Ovary (tissue), 7 donors: ENCODE measurements at regions not wholly inside any gene's neighbourhood (a gene's known extent, or its start where the extent isn't known, plus 50 kb on each side); places are given as distances from the start of the nearest gene placed in this dataset.

Experiments used
- DNase-seq, 5 donors: peaks; one replicate each; pipeline ENCODE4 v3.0.0-alpha.2; 2019 to 2020
- H3K27ac ChIP-seq, 2 donors: fragments of 200-600 bp; one replicate each; pipeline versions ENCODE4 v1.5.1 to v1.8.0; 2019 to 2022
- H3K27me3 ChIP-seq: fragments of 200-600 bp; one replicate; pipeline ENCODE4 v1.8.0; 2022
- H3K36me3 ChIP-seq: fragments of 200-600 bp; sonication (generic); one replicate; pipeline ENCODE4 v1.5.1; 2019
- H3K4me1 ChIP-seq: one replicate; pipeline ENCODE4 v1.8.1; 2013; ENCODE audit warnings: mild to moderate bottlenecking, moderate library complexity; ENCODE audit not compliant: insufficient read depth
- H3K4me3 ChIP-seq: fragments of 200-600 bp; sonication (generic); one replicate; pipeline ENCODE4 v1.5.1; 2017
- H3K9me3 ChIP-seq, 2 donors: fragments of 200-600 bp in 1 of 2; sonication (generic) in 1 of 2; one replicate each; pipeline versions ENCODE4 v1.5.1 to v1.8.1; 2013 to 2019; ENCODE audit warnings: mild to moderate bottlenecking in 1 of 2, moderate library complexity in 1 of 2
- EP300 ChIP-seq: sonication (generic); formaldehyde crosslinking; IDR thresholded peaks from one replicate; pipeline ENCODE4 v1.6.1; 2017; ENCODE audit warnings: antibody characterized with exemption
- POLR2A ChIP-seq: fragments of 450-650 bp; IDR thresholded peaks from one replicate; pipeline ENCODE4 v1.6.1; 2017; ENCODE audit warnings: antibody characterized with exemption, mild to moderate bottlenecking, moderate library complexity
- WGBS, 3 donors: extraction: QIAGEN DNeasy Blood & Tissue Kit in 1 of 3; methylation state at CpG; one replicate each; pipeline versions ENCODE4 v1.1.5 to v1.1.7; 2013 to 2017; 5-methylcytosine and 5-hydroxymethylcytosine counted together
- intact Hi-C, 4 donors: fragments of 100-400 bp; cut with DNase I; formaldehyde crosslinking; loops; one replicate each; pipeline versions ENCODE4 v1.11.0 to v1.15.1; 2022 to 2023
- TF ChIP-seq, protein P1 (sequence below), 3 donors: fragments of 450-650 bp in 2 of 3; fragments of 200-600 bp in 1 of 3; IDR thresholded peaks; one replicate each; pipeline versions ENCODE4 v1.5.1 to v1.8.0; 2016 to 2022; ENCODE audit warnings: antibody characterized with exemption in 3 of 3, mild to moderate bottlenecking in 1 of 3
- donor health status: DM: no; HTN: no; CAD: no; lungs with moderate emphysema.
- donor health status: DM: no; HTN: no; CAD: no.
- donor health status: Bipolar disorder and iron deficiency.
- donor health status: DM: no; HTN: no; CAD: no.
- donor health status: DM: yes; HTN: yes; CAD: no.

DNA sequence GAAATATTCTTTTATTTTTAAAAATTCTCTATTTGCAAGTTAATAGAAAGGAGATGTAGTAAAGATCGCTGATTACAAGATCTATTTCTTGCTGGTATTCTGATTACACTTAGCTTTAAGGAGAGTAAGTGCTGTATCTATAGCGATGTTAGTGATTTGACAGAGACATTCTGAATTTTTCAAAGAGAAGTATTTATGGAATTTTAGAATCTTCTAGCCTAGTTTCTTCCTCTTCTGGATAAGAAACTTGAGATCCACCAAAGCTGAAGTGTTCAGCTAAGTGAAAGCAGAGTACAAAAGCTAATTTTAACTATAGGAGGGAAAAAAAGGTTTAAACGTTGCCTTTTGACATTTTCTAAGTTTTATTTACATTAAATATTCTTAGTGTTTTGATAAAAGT, 72.1 kb upstream of the RARB start:
- H3K4me3 ChIP-seq = no peak overlapping the region
- 35 to 40% (median 39%) methylated on average over 3 of the region's 3 CpGs for WGBS, 3 donors
- no peaks in the 10 kb centered on the region for H3K27me3 ChIP-seq
- TF ChIP-seq EP300 = no peak
- no peak for TF ChIP-seq POLR2A
- TF ChIP-seq, protein P1, sequence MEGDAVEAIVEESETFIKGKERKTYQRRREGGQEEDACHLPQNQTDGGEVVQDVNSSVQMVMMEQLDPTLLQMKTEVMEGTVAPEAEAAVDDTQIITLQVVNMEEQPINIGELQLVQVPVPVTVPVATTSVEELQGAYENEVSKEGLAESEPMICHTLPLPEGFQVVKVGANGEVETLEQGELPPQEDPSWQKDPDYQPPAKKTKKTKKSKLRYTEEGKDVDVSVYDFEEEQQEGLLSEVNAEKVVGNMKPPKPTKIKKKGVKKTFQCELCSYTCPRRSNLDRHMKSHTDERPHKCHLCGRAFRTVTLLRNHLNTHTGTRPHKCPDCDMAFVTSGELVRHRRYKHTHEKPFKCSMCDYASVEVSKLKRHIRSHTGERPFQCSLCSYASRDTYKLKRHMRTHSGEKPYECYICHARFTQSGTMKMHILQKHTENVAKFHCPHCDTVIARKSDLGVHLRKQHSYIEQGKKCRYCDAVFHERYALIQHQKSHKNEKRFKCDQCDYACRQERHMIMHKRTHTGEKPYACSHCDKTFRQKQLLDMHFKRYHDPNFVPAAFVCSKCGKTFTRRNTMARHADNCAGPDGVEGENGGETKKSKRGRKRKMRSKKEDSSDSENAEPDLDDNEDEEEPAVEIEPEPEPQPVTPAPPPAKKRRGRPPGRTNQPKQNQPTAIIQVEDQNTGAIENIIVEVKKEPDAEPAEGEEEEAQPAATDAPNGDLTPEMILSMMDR (IDR thresholded peaks at IDR 0.05) = no peak
- no peak for DNase-seq
- no peaks in the 10 kb centered on the region for H3K9me3 ChIP-seq
- no peaks in the 10 kb centered on the region for H3K36me3 ChIP-seq
- intact Hi-C loops = no loop called here
- no peaks in the 10 kb centered on the region for H3K4me1 ChIP-seq
- no peak overlapping the region for H3K27ac ChIP-seq

DNA sequence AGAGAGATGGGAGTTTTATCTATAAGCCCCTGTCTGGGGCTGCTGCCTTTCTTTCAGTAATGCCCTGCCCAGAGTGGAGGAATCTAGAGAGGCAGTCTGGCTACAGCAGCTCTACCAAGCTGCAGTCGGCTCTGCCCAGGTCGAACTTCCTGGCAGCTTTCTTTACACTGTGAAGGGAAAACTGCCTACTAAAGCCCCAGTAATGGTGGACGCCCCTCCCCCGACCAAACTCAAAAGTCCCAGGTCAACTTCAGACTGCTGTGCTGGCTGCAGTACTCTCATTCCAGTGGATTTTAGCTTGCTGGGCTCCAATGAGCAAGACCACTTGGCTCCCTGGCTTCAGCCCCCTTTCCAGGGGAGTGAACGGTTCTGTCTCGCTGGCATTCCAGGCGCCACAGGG, 65.9 kb upstream of the RARB start:
- WGBS, 3 donors = 84 to 90% (median 86%) methylated on average over 7 of the region's 7 CpGs
- DNase-seq = no peak
- no peaks in the 10 kb centered on the region for H3K9me3 ChIP-seq
- no peak overlapping the region for H3K4me3 ChIP-seq
- H3K36me3 ChIP-seq = no peaks in the 10 kb centered on the region
- H3K4me1 ChIP-seq = no peaks in the 10 kb centered on the region
- TF ChIP-seq POLR2A (no peak), EP300 (no peak)
- TF ChIP-seq, protein P1 (IDR thresholded peaks at IDR 0.05) = no peak
- H3K27me3 ChIP-seq = no peaks in the 10 kb centered on the region
- H3K27ac ChIP-seq = no peak overlapping the region
- intact Hi-C loops = no loop called here

DNA sequence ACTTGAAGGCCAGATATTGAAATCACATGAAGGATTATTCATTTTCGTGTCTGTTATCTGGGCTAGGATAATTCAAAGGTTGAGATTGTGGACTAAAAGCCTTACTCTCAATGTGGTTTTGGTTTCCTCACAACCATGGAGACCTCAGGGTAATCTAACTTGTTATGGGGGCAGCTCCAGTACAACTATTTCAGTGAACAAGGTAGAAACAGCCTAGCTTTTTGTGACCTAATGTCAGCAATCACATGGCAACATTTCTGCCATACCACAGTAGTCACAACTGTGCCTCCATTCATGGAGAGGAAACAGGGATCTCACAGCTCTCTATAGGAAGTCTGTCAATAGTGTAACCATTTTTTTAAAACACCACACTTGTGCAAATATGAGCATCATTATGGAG, 62.4 kb upstream of the RARB start:
- H3K27me3 ChIP-seq = no peaks in the 10 kb centered on the region
- TF ChIP-seq, protein P1 (IDR thresholded peaks at IDR 0.05) = no peak
- no peak for TF ChIP-seq POLR2A
- no peak for TF ChIP-seq EP300
- no peak for DNase-seq
- WGBS, 3 donors = 81 to 91% (median 89%) methylated on average over 1 of the region's 1 CpG
- no peaks in the 10 kb centered on the region for H3K4me1 ChIP-seq
- H3K36me3 ChIP-seq = no peaks in the 10 kb centered on the region
- H3K9me3 ChIP-seq = no peaks in the 10 kb centered on the region
- intact Hi-C loops = no loop called here
- H3K27ac ChIP-seq = no peak overlapping the region
- no peak overlapping the region for H3K4me3 ChIP-seq

DNA sequence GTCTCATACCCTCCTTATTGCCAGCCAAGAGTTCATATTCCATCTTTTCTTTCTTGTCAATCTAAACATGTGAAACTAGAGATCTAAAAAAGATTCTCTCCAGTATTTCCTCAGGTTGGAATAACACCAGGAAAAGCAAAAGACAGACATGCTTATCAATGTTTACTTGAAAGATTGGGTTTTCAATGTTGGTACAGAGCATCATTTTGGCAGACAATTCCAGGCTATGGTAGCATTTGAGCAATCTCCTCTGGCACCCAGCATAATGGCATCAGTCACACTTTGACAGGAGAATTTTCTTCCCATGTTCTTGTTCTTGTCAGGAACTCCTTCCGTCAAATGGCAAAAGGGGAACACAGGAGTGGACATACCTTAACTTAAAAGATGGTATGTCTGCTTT, 61.0 kb upstream of the RARB start:
- H3K9me3 ChIP-seq = no peaks in the 10 kb centered on the region
- no peaks in the 10 kb centered on the region for H3K27me3 ChIP-seq
- TF ChIP-seq EP300 (no peak), POLR2A (no peak)
- TF ChIP-seq, protein P1 (IDR thresholded peaks at IDR 0.05) = no peak
- H3K36me3 ChIP-seq = no peaks in the 10 kb centered on the region
- no peaks in the 10 kb centered on the region for H3K4me1 ChIP-seq
- WGBS, 3 donors = 89 to 100% (median 95%) methylated on average over 1 of the region's 1 CpG
- H3K27ac ChIP-seq = no peak overlapping the region
- intact Hi-C loops = no loop called here
- DNase-seq = no peak
- H3K4me3 ChIP-seq = no peak overlapping the region

DNA sequence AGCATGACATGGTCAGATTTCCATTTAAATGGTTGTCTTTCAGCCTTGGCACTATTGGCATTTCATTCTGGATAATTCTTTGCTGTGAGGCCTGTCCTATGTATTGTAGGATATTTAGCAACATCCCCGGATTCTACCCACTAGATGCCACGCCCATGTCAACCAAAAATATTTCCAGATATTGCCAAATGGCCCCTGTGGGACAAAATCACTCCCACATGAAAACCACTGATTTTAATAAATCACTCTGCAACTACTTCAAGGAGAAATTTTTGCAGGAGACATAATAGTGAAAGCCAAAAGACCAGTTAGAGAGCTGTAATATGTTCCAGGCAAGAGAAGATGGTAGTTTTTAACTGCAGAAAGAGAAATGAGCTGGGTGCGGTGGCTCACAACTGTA, 55.9 kb upstream of the RARB start:
- Histone ChIP-seq H3K4me3 (no peak overlapping the region), H3K27ac (no peak overlapping the region), H3K27me3 (no peaks in the 10 kb centered on the region), H3K36me3 (no peaks in the 10 kb centered on the region), H3K4me1 (no peaks in the 10 kb centered on the region), H3K9me3 (no peaks in the 10 kb centered on the region)
- intact Hi-C loops = no loop called here
- TF ChIP-seq, protein P1 (IDR thresholded peaks at IDR 0.05) = no peak
- TF ChIP-seq EP300 = no peak
- no peak for TF ChIP-seq POLR2A
- 60 to 63% (median 61%) methylated on average over 3 of the region's 3 CpGs for WGBS, 3 donors
- no peak for DNase-seq
